Left lung (tissue), 4 donors: ENCODE measurements at regions not wholly inside any gene's neighbourhood (a gene's known extent, or its start where the extent isn't known, plus 50 kb on each side); places are given as distances from the start of the nearest gene placed in this dataset.

Experiments used
- ATAC-seq: fragments of 200-7000 bp; cut with Tn5 transposase; one replicate; pipeline ENCODE4 v1.9.1; 2020; ENCODE audit warnings: moderate library complexity
- DNase-seq, 4 donors: peaks; one replicate each; pipeline ENCODE4 v3.0.0-alpha.2; 2013 to 2020
- H3K27ac ChIP-seq, 2 donors: fragments of 200-600 bp; sonication (generic) in 1 of 2; one replicate each; pipeline versions ENCODE4 v1.5.0 to v1.8.0; 2020 to 2021
- H3K27me3 ChIP-seq, 2 donors: fragments of 200-600 bp; sonication (generic) in 1 of 2; one replicate each; pipeline versions ENCODE4 v1.5.0 to v1.8.0; 2020 to 2021
- H3K36me3 ChIP-seq, 2 donors: fragments of 200-600 bp; sonication (generic) in 1 of 2; one replicate each; pipeline versions ENCODE4 v1.5.0 to v1.8.0; 2020 to 2021
- H3K4me1 ChIP-seq, 2 donors: fragments of 200-600 bp; one replicate each; pipeline ENCODE4 v1.8.0; 2021
- H3K4me3 ChIP-seq, 2 donors: fragments of 200-600 bp; sonication (generic) in 1 of 2; one replicate each; pipeline versions ENCODE4 v1.5.0 to v1.8.0; 2020 to 2021; ENCODE audit warnings: mild to moderate bottlenecking in 1 of 2
- H3K9me3 ChIP-seq, 2 donors: fragments of 200-600 bp; sonication (generic) in 1 of 2; one replicate each; pipeline versions ENCODE4 v1.5.0 to v1.8.0; 2020 to 2021
- intact Hi-C, 2 donors: fragments of 100-400 bp; cut with DNase I; formaldehyde crosslinking; loops; one replicate each; pipeline versions ENCODE4 v1.11.2 to v1.14.2; 2022
- TF ChIP-seq, protein P1 (sequence below), 2 donors: fragments of 200-600 bp; sonication (generic) in 1 of 2; IDR thresholded peaks; one replicate each; pipeline versions ENCODE4 v1.5.0 to v1.8.0; 2021; ENCODE audit warnings: antibody characterized with exemption in 2 of 2
- donor health status: DM: no; HTN: yes; CAD: no.
- donor health status: DM: no; HTN: no; CAD: no.

DNA sequence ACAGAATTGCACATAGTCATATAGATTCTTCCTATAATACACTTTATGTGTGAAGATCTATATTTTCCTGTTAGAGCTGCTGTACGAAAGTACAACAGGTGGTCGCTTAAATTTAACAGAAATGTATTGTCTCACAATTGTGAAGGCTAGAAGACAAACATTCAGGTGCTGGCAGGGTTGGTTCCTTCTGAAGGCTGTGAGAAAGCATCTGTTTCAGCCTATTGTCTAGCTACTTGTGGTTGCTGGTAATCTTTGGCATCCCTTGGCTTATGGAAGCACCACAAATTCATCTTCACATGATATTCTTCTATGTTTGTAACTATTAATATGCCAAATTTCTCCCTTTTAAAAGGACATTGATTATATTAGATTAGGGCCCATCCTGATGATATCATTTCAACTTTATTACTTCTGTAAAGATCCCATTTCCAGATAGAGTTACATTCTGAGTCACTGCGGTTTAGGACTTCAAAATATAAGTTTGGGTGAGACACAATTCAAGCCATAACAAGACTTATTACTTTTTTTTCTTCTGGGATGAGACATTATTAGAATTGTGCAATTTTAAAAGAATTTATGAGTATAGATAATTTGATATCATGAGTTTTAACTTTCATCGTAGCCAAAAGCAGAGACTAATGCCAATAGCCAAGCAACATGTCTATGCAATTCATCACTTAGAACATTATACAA, 248.1 kb upstream of the BCHE start:
- Histone ChIP-seq H3K4me3 (no peak overlapping the region), H3K9me3 (no peaks in the 10 kb centered on the region), H3K36me3 (no peaks in the 10 kb centered on the region), H3K27me3 (no peaks in the 10 kb centered on the region), H3K27ac (no peak overlapping the region), H3K4me1 (no peaks in the 10 kb centered on the region)
- DNase-seq (no peak), ATAC-seq (no peak)
- intact Hi-C loops = no loop called here
- TF ChIP-seq, protein P1, sequence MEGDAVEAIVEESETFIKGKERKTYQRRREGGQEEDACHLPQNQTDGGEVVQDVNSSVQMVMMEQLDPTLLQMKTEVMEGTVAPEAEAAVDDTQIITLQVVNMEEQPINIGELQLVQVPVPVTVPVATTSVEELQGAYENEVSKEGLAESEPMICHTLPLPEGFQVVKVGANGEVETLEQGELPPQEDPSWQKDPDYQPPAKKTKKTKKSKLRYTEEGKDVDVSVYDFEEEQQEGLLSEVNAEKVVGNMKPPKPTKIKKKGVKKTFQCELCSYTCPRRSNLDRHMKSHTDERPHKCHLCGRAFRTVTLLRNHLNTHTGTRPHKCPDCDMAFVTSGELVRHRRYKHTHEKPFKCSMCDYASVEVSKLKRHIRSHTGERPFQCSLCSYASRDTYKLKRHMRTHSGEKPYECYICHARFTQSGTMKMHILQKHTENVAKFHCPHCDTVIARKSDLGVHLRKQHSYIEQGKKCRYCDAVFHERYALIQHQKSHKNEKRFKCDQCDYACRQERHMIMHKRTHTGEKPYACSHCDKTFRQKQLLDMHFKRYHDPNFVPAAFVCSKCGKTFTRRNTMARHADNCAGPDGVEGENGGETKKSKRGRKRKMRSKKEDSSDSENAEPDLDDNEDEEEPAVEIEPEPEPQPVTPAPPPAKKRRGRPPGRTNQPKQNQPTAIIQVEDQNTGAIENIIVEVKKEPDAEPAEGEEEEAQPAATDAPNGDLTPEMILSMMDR (IDR thresholded peaks at IDR 0.05) = no peak

DNA sequence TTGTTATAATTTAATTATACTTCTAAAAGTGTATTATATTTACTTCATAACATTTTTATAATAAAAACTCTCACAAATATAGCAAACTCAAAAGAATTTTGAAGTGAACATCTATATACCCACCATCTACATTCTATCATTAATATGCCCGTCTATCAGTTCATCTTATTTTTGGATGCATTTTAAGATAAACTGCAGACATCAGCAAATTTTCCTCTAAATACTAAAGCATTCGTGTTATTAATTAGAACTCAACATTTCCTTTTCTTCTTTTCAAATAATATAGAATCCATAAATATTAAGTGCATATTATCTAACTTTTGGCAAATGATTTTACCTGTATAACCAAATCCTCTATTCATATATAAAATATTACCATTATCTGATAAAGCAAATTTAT, 242.9 kb upstream of the BCHE start:
- intact Hi-C loops = no loop called here
- Histone ChIP-seq H3K4me3 (no peak overlapping the region), H3K4me1 (no peaks in the 10 kb centered on the region), H3K9me3 (no peaks in the 10 kb centered on the region), H3K27me3 (no peaks in the 10 kb centered on the region), H3K36me3 (no peaks in the 10 kb centered on the region), H3K27ac (no peak overlapping the region)
- ATAC-seq (no peak), DNase-seq (no peak)
- TF ChIP-seq, protein P1 (IDR thresholded peaks at IDR 0.05) = no peak

DNA sequence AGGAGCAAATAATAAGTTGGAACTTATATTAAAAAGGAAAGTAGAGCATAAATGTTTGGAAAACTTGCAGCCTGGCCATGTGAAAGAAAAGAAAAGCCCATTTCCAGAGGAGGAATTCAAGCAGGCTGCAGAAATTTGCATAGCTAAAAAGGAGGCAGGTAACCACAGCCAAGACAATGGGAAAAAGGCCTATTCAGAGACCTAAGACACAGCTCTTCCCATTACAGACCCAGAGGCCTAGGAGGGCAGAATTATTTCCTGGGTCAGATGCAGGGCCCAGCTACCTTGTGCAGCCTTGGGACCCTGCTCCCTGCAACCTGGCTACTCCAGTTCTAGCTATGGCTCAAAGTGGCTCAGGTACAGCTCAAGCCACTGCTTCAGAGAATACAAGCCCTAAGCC, 234.6 kb upstream of the BCHE start:
- Histone ChIP-seq H3K9me3 (peaks cover 0 to 7% of the 10 kb centered on the region in 2 donors), H3K4me3 (no peak overlapping the region), H3K27me3 (no peaks in the 10 kb centered on the region), H3K36me3 (no peaks in the 10 kb centered on the region), H3K27ac (no peak overlapping the region), H3K4me1 (no peaks in the 10 kb centered on the region)
- TF ChIP-seq, protein P1 (IDR thresholded peaks at IDR 0.05) = no peak
- no peak for DNase-seq
- ATAC-seq = no peak
- intact Hi-C loops = no loop called here

DNA sequence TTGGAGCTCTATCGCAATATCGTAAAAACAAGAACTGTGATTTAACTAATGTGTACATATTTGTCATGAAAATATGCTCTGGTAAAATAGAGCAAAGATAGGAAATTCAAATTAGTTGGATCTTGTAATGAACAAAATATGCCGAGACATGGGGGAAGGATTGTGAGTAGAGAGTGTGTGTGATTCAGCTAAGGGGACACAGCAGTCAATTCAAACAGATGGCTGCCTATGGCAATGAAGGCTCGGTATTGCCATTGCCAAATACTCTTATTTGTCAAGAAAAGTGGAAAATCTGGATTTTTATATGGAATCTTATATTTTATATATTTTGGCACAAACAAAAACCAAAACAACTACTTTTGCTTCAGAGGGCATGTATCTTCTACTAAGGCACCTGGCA, 227.3 kb upstream of the BCHE start:
- Histone ChIP-seq H3K4me1 (no peaks in the 10 kb centered on the region), H3K36me3 (no peaks in the 10 kb centered on the region), H3K9me3 (no peaks in the 10 kb centered on the region), H3K27me3 (no peaks in the 10 kb centered on the region), H3K27ac (no peak overlapping the region), H3K4me3 (no peak overlapping the region)
- intact Hi-C loops = no loop called here
- ATAC-seq (no peak), DNase-seq (no peak)
- TF ChIP-seq, protein P1 (IDR thresholded peaks at IDR 0.05) = no peak

DNA sequence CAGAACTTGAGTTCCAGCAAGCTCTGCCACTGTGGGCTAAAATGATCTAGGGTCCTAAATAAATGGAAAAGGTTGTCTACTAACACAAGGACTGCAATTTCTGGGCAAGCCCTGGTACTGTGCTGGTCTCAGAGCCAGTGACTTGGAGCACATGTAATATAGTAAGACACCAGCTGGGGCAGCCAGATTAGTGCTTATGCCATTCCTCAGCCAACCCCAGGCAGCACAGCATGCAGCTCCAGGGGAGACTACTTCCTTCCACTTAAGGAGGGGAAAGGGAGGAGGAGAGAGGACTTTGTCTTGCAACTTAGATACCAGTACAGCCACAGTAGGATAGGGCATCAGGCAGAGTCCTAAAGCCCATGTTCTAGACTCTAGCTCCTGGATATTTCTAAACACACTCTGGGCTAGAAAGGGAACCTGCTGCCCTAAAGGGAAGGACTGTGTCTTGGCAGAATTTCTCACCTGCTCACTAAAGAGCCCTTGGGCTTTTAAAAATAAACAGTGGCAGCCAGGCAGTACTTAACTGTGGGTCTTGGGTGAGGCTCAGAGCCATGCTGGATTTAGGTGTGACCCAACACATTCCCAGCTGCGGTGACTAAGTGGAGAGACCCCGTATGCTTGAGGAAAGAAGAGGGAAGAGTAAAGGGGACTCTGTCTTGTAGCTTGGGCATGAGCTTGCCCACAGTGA, 223.7 kb upstream of the BCHE start:
- Histone ChIP-seq H3K4me1 (no peaks in the 10 kb centered on the region), H3K27me3 (no peaks in the 10 kb centered on the region), H3K27ac (no peak overlapping the region), H3K9me3 (no peaks in the 10 kb centered on the region), H3K4me3 (no peak overlapping the region), H3K36me3 (no peaks in the 10 kb centered on the region)
- peak; percentile 95 for ATAC-seq
- no peak for DNase-seq
- intact Hi-C loops = no loop called here
- TF ChIP-seq, protein P1 (IDR thresholded peaks at IDR 0.05) = no peak
